ENCODE measurements at regions not wholly inside any gene's neighbourhood (a gene's known extent, or its start where the extent isn't known, plus 50 kb on each side); places are given as distances from the start of the nearest gene placed in this dataset.
"Not testable (repeated sequence)": the region's sequence is repeated elsewhere in the genome, so short reads cannot be mapped to it uniquely, and the experiment has no call there.

GRCh38 chr15:38761681-38762080, 197.1 kb upstream of the RASGRP1 start:
- Histone ChIP-seq H3K4me1 (ENCODE audit: insufficient read depth, low read length) (no peaks in the 10 kb centered on the region), H3K27ac (ENCODE audit: low read depth, low read length) (no peak overlapping the region), H3K27me3 (ENCODE audit: insufficient read depth, low read length, poor library complexity, severe bottlenecking) (no peaks in the 10 kb centered on the region), H3K36me3 (ENCODE audit: insufficient read depth, low read length) (no peaks in the 10 kb centered on the region), H3K9me3 (ENCODE audit: low read length) (no peaks in the 10 kb centered on the region), H3K4me3 (ENCODE audit: low read length) (no peak overlapping the region)
- POLR2A ChIA-PET: no interaction called here
- no peaks in the 10 kb centered on the region for H3K4me1 Mint-ChIP-seq
- H3K4me3 Mint-ChIP-seq: no peak overlapping the region
- H3K36me3 Mint-ChIP-seq: no peaks in the 10 kb centered on the region
- CTCF ChIA-PET: no interaction called here
- no peak for DNase-seq
- H3K27ac Mint-ChIP-seq: no peak overlapping the region
- peaks cover 0 to 2% (median 0%) of the 10 kb centered on the region in 5 donors for H3K9me3 Mint-ChIP-seq
- H3K27me3 Mint-ChIP-seq: peaks cover 2 to 16% of the 10 kb centered on the region in 2 donors

GRCh38 chr15:38768970-38769369, 204.4 kb upstream of the RASGRP1 start:
- ChIA-PET CTCF (no interaction called here), POLR2A (no interaction called here)
- Mint-ChIP-seq H3K9me3 (peaks cover 0 to 2% (median 0%) of the 10 kb centered on the region in 5 donors), H3K4me3 (no peak overlapping the region), H3K36me3 (no peaks in the 10 kb centered on the region), H3K27ac (no peak overlapping the region), H3K4me1 (no peaks in the 10 kb centered on the region), H3K27me3 (peaks cover 4 to 9% of the 10 kb centered on the region in 2 donors)
- Histone ChIP-seq H3K9me3 (ENCODE audit: low read length) (no peaks in the 10 kb centered on the region), H3K27ac (ENCODE audit: low read depth, low read length) (no peak overlapping the region), H3K27me3 (ENCODE audit: insufficient read depth, low read length, poor library complexity, severe bottlenecking) (no peaks in the 10 kb centered on the region), H3K36me3 (ENCODE audit: insufficient read depth, low read length) (no peaks in the 10 kb centered on the region), H3K4me3 (ENCODE audit: low read length) (no peak overlapping the region), H3K4me1 (ENCODE audit: insufficient read depth, low read length) (no peaks in the 10 kb centered on the region)
- no peak for DNase-seq

- Mint-ChIP-seq H3K4me3 (no peak overlapping the region), H3K4me1 (no peaks in the 10 kb centered on the region), H3K27me3 (peaks cover 4 to 9% of the 10 kb centered on the region in 2 donors), H3K36me3 (no peaks in the 10 kb centered on the region), H3K27ac (no peak overlapping the region), H3K9me3 (peaks cover 0 to 5% (median 1%) of the 10 kb centered on the region in 5 donors)
- H3K27ac ChIP-seq (ENCODE audit: low read depth, low read length): no peak overlapping the region
- ChIA-PET CTCF (no interaction called here), POLR2A (no interaction called here)
- H3K36me3 ChIP-seq (ENCODE audit: insufficient read depth, low read length): no peaks in the 10 kb centered on the region
- no peak for DNase-seq
- H3K27me3 ChIP-seq (ENCODE audit: insufficient read depth, low read length, poor library complexity, severe bottlenecking): no peaks in the 10 kb centered on the region
- no peaks in the 10 kb centered on the region for H3K9me3 ChIP-seq (ENCODE audit: low read length)
- no peak overlapping the region for H3K4me3 ChIP-seq (ENCODE audit: low read length)
- H3K4me1 ChIP-seq (ENCODE audit: insufficient read depth, low read length): no peaks in the 10 kb centered on the region
These were observed 204.9 kb upstream of the RASGRP1 start for GRCh38 chr15:38769492-38769891.

DNA sequence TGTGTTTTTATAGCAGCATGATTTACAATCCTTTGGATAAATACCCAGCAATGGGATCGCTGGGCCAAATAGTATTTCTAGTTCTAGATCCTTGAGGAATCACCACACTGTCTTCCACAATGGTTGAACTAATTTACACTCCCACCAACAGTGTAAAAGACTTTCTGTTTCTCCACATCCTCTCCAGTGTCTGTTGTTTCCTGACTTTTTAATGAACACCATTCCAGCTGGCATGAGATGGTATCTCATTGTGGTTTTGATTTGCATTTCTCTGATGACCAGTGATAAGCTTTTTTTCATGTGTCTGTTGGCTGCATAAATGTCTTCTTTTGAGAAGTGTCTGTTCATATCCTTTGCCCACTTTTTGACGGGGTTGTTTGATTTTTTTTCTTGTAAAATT, 209.5 kb upstream of the RASGRP1 start:
- H3K36me3 ChIP-seq (ENCODE audit: insufficient read depth, low read length); POLR2A ChIA-PET; H3K9me3 ChIP-seq (ENCODE audit: low read length); CTCF ChIA-PET; H3K4me1 ChIP-seq (ENCODE audit: insufficient read depth, low read length); H3K36me3 Mint-ChIP-seq; H3K4me3 Mint-ChIP-seq; H3K4me3 ChIP-seq (ENCODE audit: low read length); H3K27ac Mint-ChIP-seq; DNase-seq; H3K27ac ChIP-seq (ENCODE audit: low read depth, low read length); H3K27me3 ChIP-seq (ENCODE audit: insufficient read depth, low read length, poor library complexity, severe bottlenecking); H3K4me1 Mint-ChIP-seq; H3K9me3 Mint-ChIP-seq: not testable (repeated sequence)
- peaks cover 13 to 40% of the 10 kb centered on the region in 2 donors for H3K27me3 Mint-ChIP-seq

- no peak overlapping the region for H3K4me3 Mint-ChIP-seq
- Histone ChIP-seq H3K9me3 (ENCODE audit: low read length) (no peaks in the 10 kb centered on the region), H3K4me3 (ENCODE audit: low read length) (no peak overlapping the region), H3K4me1 (ENCODE audit: insufficient read depth, low read length) (no peaks in the 10 kb centered on the region), H3K27ac (ENCODE audit: low read depth, low read length) (no peak overlapping the region), H3K36me3 (ENCODE audit: insufficient read depth, low read length) (no peaks in the 10 kb centered on the region), H3K27me3 (ENCODE audit: insufficient read depth, low read length, poor library complexity, severe bottlenecking) (no peaks in the 10 kb centered on the region)
- H3K4me1 Mint-ChIP-seq: no peaks in the 10 kb centered on the region
- H3K27me3 Mint-ChIP-seq: peaks cover 16 to 58% of the 10 kb centered on the region in 2 donors
- ChIA-PET POLR2A (no interaction called here), CTCF (no interaction called here)
- DNase-seq: no peak
- H3K27ac Mint-ChIP-seq: no peak overlapping the region
- no peaks in the 10 kb centered on the region for H3K36me3 Mint-ChIP-seq
- peaks cover 0 to 3% (median 0%) of the 10 kb centered on the region in 5 donors for H3K9me3 Mint-ChIP-seq
These were observed 216.6 kb upstream of the RASGRP1 start for GRCh38 chr15:38781196-38781595.

DNA sequence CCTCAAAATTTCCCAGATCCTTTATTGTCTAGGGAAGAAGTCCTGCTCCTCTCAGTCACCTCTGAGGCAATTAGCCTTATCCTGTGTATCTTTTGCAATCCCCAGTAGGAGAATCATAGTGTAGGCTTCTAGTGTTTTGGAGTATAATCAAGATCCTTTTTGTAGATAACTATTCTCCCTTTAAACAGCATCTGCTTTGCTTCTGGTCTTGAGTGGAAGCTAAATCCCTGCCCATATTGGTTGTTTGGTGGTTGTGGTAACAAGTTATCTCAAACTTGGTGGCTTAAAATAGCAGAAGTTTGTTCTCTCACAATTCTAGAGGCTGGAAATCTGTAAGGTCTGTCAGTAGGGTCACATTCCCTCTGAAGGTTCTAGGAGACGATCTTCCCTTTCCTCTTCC, 217.5 kb upstream of the RASGRP1 start:
- no peak overlapping the region for H3K4me3 Mint-ChIP-seq
- no peaks in the 10 kb centered on the region for H3K27me3 ChIP-seq (ENCODE audit: insufficient read depth, low read length, poor library complexity, severe bottlenecking)
- no peaks in the 10 kb centered on the region for H3K4me1 Mint-ChIP-seq
- no peaks in the 10 kb centered on the region for H3K36me3 ChIP-seq (ENCODE audit: insufficient read depth, low read length)
- H3K9me3 ChIP-seq (ENCODE audit: low read length): no peaks in the 10 kb centered on the region
- H3K27ac ChIP-seq (ENCODE audit: low read depth, low read length): no peak overlapping the region
- no peak overlapping the region for H3K27ac Mint-ChIP-seq
- ChIA-PET POLR2A (no interaction called here), CTCF (no interaction called here)
- no peaks in the 10 kb centered on the region for H3K36me3 Mint-ChIP-seq
- H3K4me1 ChIP-seq (ENCODE audit: insufficient read depth, low read length): no peaks in the 10 kb centered on the region
- H3K27me3 Mint-ChIP-seq: peaks cover 12 to 48% of the 10 kb centered on the region in 2 donors
- no peak for DNase-seq
- peaks cover 0 to 2% (median 0%) of the 10 kb centered on the region in 5 donors for H3K9me3 Mint-ChIP-seq
- H3K4me3 ChIP-seq (ENCODE audit: low read length): no peak overlapping the region

DNA sequence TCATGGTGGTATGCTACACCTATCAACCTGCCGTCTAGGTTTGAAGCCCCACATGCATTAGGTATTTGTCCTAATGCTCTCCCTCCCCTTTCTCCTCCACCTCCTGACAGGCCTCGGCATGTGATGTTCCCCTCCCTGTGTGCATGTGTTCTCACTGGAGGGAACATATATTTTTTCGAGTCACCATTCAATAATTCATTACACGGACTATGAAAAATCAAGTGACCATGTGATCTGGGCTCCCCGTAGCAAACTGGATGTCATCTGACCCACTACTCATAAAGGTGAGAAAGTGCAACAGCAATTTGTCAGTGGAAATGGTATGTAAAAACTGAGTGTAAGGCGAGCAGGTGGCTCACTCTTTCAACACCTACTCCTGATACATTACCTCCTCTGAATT, 224.3 kb upstream of the RASGRP1 start:
- Histone ChIP-seq H3K27ac (ENCODE audit: low read depth, low read length) (no peak overlapping the region), H3K4me1 (ENCODE audit: insufficient read depth, low read length) (no peaks in the 10 kb centered on the region), H3K36me3 (ENCODE audit: insufficient read depth, low read length) (no peaks in the 10 kb centered on the region), H3K9me3 (ENCODE audit: low read length) (no peaks in the 10 kb centered on the region), H3K4me3 (ENCODE audit: low read length) (no peak overlapping the region), H3K27me3 (ENCODE audit: insufficient read depth, low read length, poor library complexity, severe bottlenecking) (no peaks in the 10 kb centered on the region)
- Mint-ChIP-seq H3K4me1 (no peaks in the 10 kb centered on the region), H3K27me3 (peaks cover 0 to 4% of the 10 kb centered on the region in 2 donors), H3K27ac (peak overlapping the region in 1 of 8 donors; percentile 48), H3K9me3 (peaks cover 0 to 2% (median 2%) of the 10 kb centered on the region in 5 donors), H3K36me3 (no peaks in the 10 kb centered on the region), H3K4me3 (no peak overlapping the region)
- CTCF ChIA-PET: no interaction called here
- DNase-seq: no peak
- POLR2A ChIA-PET: no interaction called here

- Mint-ChIP-seq H3K4me1 (no peaks in the 10 kb centered on the region), H3K27ac (no peak overlapping the region), H3K9me3 (peaks cover 0 to 2% (median 2%) of the 10 kb centered on the region in 5 donors), H3K4me3 (no peak overlapping the region), H3K27me3 (peaks cover 2 to 5% of the 10 kb centered on the region in 2 donors), H3K36me3 (no peaks in the 10 kb centered on the region)
- Histone ChIP-seq H3K36me3 (ENCODE audit: insufficient read depth, low read length) (no peaks in the 10 kb centered on the region), H3K27ac (ENCODE audit: low read depth, low read length) (no peak overlapping the region), H3K4me1 (ENCODE audit: insufficient read depth, low read length) (no peaks in the 10 kb centered on the region), H3K4me3 (ENCODE audit: low read length) (no peak overlapping the region), H3K27me3 (ENCODE audit: insufficient read depth, low read length, poor library complexity, severe bottlenecking) (no peaks in the 10 kb centered on the region), H3K9me3 (ENCODE audit: low read length) (no peaks in the 10 kb centered on the region)
- ChIA-PET CTCF (no interaction called here), POLR2A (no interaction called here)
- DNase-seq: no peak
These were observed 225.0 kb upstream of the RASGRP1 start for GRCh38 chr15:38789566-38789965.

GRCh38 chr15:38793206-38793810, 228.7 kb upstream of the RASGRP1 start:
- Mint-ChIP-seq H3K9me3 (peaks cover 0 to 5% (median 1%) of the 10 kb centered on the region in 5 donors), H3K27me3 (peaks cover 9 to 10% of the 10 kb centered on the region in 2 donors), H3K4me1 (no peaks in the 10 kb centered on the region), H3K27ac (no peak overlapping the region), H3K4me3 (no peak overlapping the region), H3K36me3 (peaks cover 0 to 2% (median 0%) of the 10 kb centered on the region in 3 donors)
- Histone ChIP-seq H3K27ac (ENCODE audit: low read depth, low read length) (no peak overlapping the region), H3K27me3 (ENCODE audit: insufficient read depth, low read length, poor library complexity, severe bottlenecking) (peaks cover 2% of the 10 kb centered on the region), H3K36me3 (ENCODE audit: insufficient read depth, low read length) (no peaks in the 10 kb centered on the region), H3K4me3 (ENCODE audit: low read length) (no peak overlapping the region), H3K4me1 (ENCODE audit: insufficient read depth, low read length) (no peaks in the 10 kb centered on the region), H3K9me3 (ENCODE audit: low read length) (no peaks in the 10 kb centered on the region)
- no peak for DNase-seq
- ChIA-PET CTCF (no interaction called here), POLR2A (no interaction called here)
